ENCODE measurements at regions not wholly inside any gene's neighbourhood (a gene's known extent, or its start where the extent isn't known, plus 50 kb on each side); places are given as distances from the start of the nearest gene placed in this dataset.
"Not testable (repeated sequence)": the region's sequence is repeated elsewhere in the genome, so short reads cannot be mapped to it uniquely, and the experiment has no call there.

DNA sequence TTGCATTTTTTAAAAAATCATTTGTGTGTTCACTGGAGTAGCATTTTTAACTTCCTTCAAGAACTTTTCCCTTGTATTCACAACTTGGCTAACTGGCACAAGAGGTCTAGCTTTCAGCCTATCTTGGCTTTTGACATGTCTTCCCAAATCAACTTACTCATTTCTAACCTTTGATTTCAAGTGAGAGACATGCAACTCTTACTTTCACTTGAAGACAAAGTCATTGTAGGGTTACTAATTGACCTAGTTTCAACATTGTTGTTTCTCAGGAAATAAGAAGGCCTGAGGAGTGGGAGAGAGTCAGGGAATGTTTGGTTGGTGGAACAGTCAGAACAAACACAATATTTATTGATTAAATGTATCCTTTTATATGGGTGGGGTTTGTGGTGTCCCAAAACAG, 95.0 kb upstream of the C9orf72 start:
- intact Hi-C loops (cut with DNase I): no loop called here

GRCh38 chr9:27671636-27672035, 98.4 kb upstream of the C9orf72 start:
- no peak for DNase-seq (ENCODE audit: low spot score)
- intact Hi-C loops (cut with DNase I): no loop called here

More for the DNA sequence above, 95.0 kb upstream of the C9orf72 start:
- no peak for DNase-seq (ENCODE audit: low spot score)

DNA sequence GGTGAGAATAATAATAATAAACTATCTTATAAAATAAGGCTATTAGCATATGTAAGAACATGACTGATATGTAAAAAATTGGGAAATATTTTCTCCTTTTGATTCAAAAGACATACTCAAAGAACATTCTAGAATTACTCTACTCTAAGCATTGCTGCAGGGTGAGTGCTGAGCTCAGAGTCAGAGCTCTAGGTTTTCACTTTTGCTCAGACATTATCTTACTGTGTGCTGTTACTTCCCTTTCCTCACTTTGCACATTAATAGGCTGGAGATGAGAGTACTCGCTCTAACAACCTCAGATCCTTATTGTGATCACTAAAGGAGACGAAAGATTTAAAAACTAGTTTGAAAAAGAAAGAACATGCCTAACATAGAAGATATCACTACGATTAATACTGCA, 99.4 kb upstream of the C9orf72 start:
- no peak for DNase-seq (ENCODE audit: low spot score)
- intact Hi-C loops (cut with DNase I): no loop called here

GRCh38 chr9:27673641-27674040, 100.4 kb upstream of the C9orf72 start:
- DNase-seq (ENCODE audit: low spot score): no peak
- intact Hi-C loops (cut with DNase I): no loop called here

- intact Hi-C loops (cut with DNase I): no loop called here
- no peak for DNase-seq (ENCODE audit: low spot score)
These were observed 102.1 kb upstream of the C9orf72 start for GRCh38 chr9:27675354-27675753.

DNA sequence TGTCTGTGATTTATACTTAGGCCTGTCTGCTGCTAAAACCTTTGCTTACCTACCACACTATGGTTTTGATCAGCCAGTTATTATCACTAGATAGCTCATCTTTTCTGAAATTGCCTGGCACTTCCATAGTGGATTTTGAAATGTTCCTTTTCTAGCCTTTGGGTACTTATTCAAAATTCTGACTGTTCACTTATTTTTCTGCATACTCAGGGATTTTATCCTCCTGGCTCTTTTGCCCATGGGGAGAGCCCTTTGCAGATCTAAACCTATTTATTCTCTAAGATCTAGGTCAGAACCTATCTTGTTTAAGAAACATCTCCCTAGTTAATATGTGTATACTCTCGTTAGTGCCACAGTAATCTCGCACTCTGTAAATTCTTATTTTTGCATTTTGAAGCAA, 103.5 kb upstream of the C9orf72 start:
- intact Hi-C loops (cut with DNase I): no loop called here
- DNase-seq (ENCODE audit: low spot score): no peak

DNA sequence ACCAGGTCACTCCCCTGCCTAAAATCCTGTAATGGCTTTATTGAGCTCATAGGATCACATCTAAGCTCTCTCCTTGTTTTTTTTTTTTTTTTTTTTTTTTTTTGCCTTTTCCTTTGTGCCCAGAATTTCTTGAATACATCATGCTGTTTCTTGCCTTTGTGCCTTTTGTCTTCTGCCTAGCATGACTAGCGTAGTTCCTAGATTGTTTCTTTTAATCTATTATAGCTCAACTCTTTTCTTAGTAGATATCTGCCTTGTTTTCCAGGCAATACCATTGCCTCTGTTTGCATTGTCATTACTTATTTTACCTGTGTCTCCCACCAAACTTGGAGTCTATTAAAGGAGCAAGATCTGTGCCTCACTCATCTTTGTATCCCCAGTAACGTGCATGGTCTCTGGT, 106.1 kb upstream of the C9orf72 start:
- intact Hi-C loops (cut with DNase I): no loop called here
- DNase-seq (ENCODE audit: low spot score): no peak

- intact Hi-C loops (cut with DNase I): no loop called here
- DNase-seq (ENCODE audit: low spot score): no peak
These were observed 109.9 kb upstream of the C9orf72 start for GRCh38 chr9:27683181-27683580.

GRCh38 chr9:27688954-27689353, 115.7 kb upstream of the C9orf72 start:
- no peak for DNase-seq (ENCODE audit: low spot score)
- intact Hi-C loops (cut with DNase I): no loop called here

DNA sequence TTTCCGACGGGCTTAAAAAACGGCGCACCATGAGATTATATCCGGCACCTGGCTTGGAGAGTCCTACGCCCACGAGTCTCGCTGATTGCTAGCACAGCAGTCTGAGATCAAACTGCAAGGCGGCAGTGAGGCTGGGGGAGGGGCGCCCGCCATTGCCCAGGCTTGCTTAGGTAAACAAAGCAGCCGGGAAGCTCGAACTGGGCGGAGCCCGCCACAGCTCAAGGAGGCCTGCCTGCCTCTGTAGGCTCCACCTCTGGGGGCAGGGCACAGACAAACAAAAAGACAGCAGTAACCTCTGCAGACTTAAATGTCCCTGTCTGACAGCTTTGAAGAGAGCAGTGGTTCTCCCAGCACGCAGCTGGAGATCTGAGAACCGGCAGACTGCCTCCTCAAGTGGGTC, 117.5 kb upstream of the C9orf72 start:
- DNase-seq (ENCODE audit: low spot score); intact Hi-C loops (cut with DNase I): not testable (repeated sequence)

DNA sequence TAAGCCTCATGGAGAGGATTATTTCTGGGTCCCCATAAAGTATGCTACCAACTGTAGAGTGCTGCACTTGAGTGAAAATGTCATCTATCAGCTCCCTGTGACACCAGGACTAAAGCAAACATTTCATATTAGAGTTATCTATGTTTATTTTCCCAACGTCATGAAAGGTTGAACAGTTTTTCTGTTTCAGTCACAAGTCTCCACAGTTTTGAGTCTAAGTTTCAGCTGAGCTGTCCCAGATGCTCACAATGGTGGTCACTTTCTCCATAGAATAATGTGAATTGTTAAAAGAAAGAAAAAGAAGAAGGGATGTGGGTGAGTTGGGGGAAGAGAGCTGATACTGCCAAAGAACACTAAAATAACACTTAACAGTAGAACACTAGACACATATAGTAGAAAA, 126.3 kb upstream of the C9orf72 start:
- intact Hi-C loops (cut with DNase I): no loop called here
- DNase-seq (ENCODE audit: low spot score): no peak

DNA sequence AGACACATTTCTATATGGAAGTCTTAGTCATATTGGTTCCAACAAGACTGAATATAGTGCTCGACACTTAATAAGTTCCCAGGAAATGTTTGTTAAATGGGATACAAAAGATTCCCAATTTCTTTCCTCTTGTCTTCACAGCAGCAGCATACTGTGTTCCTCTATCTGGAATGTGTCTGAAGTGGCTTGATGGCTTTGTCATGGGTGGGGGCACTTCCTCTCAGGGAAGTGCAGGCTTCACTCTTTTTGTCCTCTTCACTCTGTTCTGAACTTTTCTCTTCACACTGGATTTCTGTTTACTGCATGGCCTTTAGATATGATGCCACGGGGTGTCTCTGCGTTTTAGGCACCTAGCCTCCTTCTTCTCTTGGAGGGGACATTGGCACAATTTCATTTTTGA, 127.7 kb upstream of the C9orf72 start:
- intact Hi-C loops (cut with DNase I): no loop called here
- no peak for DNase-seq (ENCODE audit: low spot score)

DNA sequence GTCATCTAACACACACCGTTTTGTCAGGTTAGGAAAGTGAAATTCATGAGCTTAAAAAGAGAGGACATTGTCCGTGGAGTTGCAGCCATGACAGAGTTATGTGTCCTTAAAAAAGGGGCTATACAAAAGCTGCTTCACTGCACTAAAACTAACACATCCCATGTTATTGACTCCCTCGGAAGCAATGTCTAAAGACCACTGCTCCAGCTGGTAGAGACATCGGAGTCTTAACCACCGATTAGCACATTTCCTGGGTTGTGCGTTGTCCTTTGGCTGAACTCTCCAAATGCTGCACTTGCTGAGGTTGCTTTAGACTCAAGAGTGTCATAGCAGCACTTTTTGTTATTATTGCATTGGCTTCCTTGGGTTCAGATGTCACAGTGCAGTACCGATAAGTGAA, 128.3 kb upstream of the C9orf72 start:
- DNase-seq (ENCODE audit: low spot score): no peak
- intact Hi-C loops (cut with DNase I): no loop called here

DNA sequence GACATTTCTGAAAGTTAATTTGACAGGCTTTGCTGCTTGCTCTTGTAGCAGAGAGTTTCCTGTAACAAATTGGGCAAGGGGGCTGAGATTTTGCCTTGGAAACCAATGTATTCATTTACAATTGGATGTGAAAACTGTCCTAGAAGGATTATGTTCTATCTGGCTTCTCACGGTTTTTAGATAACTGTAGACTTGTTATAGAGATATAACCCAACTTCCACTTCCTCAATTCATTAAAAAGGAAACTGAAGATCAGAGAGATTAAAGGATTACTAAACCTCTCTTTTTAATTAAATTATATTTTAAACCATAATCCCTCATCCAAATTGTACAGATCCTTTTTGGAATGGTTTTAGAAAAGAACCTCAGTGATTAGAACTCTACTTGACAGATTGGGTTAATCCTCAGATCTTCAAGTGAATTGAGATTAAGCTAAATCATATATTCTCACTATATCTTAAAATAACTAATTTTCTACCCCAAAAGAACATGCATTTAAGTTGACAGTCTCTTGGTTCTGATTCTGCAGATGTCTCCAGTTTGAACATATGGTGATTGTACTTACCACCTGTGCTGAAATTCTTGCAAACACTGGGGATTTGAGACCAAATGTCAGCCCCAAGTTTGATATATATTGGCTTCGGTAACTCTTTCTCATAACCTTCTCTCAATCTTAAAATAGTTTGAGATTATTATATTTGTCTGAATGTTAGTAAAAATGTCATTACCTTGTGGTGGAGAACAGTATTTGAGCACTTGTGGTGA, 130.1 kb upstream of the C9orf72 start:
- intact Hi-C loops (cut with DNase I): no loop called here
- no peak for DNase-seq (ENCODE audit: low spot score)

DNA sequence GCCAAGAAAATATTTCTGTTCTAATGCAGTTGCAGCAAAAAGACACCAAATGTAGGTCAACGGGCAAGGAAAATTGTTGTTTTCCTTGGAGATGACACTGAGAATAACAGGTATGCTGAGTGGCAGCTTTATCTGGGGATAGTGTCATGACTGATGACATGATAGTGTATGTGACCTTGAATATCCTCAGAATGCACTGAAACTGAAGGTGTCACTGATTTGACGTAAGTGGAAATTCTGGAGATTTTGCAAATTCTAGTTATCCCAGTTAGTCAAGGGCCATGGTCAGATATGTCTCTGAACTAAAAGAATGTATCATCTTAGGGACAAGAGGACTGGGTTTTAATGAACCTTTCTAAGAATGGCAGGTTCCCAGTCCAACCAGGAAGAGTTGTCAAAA, 138.0 kb upstream of the C9orf72 start:
- DNase-seq (ENCODE audit: low spot score): no peak
- intact Hi-C loops (cut with DNase I): no loop called here

GRCh38 chr9:27712806-27713205, 139.5 kb upstream of the C9orf72 start:
- intact Hi-C loops (cut with DNase I): no loop called here
- DNase-seq (ENCODE audit: low spot score): no peak

DNA sequence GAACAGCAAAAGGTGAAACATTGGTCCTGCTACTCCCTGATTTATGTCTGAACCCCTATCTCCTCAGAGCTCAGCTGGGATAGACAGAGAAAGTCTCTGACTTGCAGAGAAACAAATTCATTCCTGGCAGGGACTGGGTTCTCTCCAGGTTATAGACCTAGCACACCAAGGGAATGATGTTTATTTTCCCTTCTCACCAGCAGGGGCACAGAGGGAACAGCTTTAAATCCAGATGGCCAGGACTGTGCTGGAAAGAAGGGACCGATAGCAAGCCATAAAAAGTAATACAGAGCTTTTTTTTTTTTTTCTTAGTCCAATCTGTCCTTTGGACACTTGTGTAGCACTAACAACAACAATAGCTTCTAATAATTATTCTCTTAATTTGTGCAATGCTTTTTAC, 141.1 kb upstream of the C9orf72 start:
- DNase-seq (ENCODE audit: low spot score): no peak
- intact Hi-C loops (cut with DNase I): no loop called here

DNA sequence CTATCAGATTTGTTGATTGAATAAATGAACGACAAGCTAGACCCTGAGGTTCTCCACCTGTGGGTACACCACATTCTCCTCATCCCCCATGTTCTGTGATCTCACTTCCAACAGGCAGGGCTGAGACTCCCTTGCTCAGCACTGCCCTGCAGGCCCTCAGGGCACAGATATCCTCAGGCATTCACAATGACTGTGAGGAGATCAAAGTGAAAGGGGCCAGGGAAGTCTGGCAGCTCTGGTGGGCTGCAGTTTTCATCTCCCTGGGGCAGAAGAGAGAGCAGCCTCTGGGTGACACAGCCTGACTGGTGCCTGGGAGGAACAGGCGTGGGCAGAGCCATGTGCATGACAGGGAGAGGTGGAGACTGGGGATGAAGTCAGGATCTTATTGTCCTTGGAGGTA, 142.4 kb upstream of the C9orf72 start:
- DNase-seq (ENCODE audit: low spot score): no peak
- intact Hi-C loops (cut with DNase I): no loop called here

GRCh38 chr9:27717991-27718390, 144.7 kb upstream of the C9orf72 start:
- intact Hi-C loops (cut with DNase I): no loop called here
- DNase-seq (ENCODE audit: low spot score): no peak

DNA sequence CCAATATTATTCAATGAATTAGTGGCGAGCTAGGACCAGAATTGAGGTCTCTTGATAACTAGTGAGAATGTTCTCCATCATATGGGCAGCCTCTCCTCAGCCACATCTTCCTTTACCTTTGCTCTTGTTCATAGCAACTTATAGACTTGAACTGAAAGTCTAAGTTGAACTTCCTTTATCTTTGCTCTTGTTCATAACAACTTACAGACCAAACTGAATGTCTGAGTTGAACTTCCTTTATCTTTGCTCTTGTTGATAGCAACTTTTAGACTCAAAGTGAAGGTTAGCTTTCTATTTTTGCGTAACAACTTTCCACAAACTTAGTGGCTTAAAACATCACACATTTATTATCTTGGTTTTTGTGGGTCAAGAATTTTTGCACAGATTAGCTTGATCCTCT, 146.4 kb upstream of the C9orf72 start:
- no peak for DNase-seq (ENCODE audit: low spot score)
- intact Hi-C loops (cut with DNase I): no loop called here

- intact Hi-C loops (cut with DNase I): no loop called here
- DNase-seq (ENCODE audit: low spot score): no peak
These were observed 149.6 kb upstream of the C9orf72 start for GRCh38 chr9:27722866-27723265.

All from posterior vena cava (tissue), 2 donors.